ENCODE measurements at regions not wholly inside any gene's neighbourhood (a gene's known extent, or its start where the extent isn't known, plus 50 kb on each side); places are given as distances from the start of the nearest gene placed in this dataset.

GRCh38 chr3:107076946-107077345, 300.3 kb upstream of the CCDC54 start:
- no peak for TF ChIP-seq CTCF (conservative IDR thresholded peaks at IDR 0.05; ENCODE audit: low read length)
- no peak for TF ChIP-seq EZH2phosphoT487 (IDR thresholded peaks at IDR 0.05; ENCODE audit: borderline replicate concordance)
